ENCODE measurements at regions not wholly inside any gene's neighbourhood (a gene's known extent, or its start where the extent isn't known, plus 50 kb on each side); places are given as distances from the start of the nearest gene placed in this dataset.

GRCh38 chr2:6692819-6693218 is 172.9 kb downstream of the CMPK2 start:
- TF ChIP-seq EZH2 (IDR thresholded peaks at IDR 0.05; ENCODE audit: borderline replicate concordance, insufficient read depth, low read depth, low read length, poor library complexity, severe bottlenecking), result no peak
- no peak for TF ChIP-seq CTCF (IDR thresholded peaks at IDR 0.05)
- Mint-ChIP-seq H3K4me1 (no peaks in the 10 kb centered on the region), H3K4me3 (no peak overlapping the region), H3K9me3 (ENCODE audit: insufficient read depth) (no peaks in the 10 kb centered on the region), H3K27me3 (no peaks in the 10 kb centered on the region), H3K27ac (no peak overlapping the region)
- intact Hi-C loops (cut with micrococcal nuclease), result no loop called here
- ATAC-seq (ENCODE audit: low read depth), result no peak
- Histone ChIP-seq H2AFZ (ENCODE audit: insufficient read depth, low read depth, low read length, poor library complexity, severe bottlenecking) (no peak overlapping the region), H3K4me1 (ENCODE audit: control insufficient read depth in 2 of 2, insufficient read depth in 2 of 2, low read length in 2 of 2) (no peaks in the 10 kb centered on the region), H3K4me2 (replicated peaks; ENCODE audit: low read depth, low read length, poor library complexity, severe bottlenecking) (no peak overlapping the region), H3K4me3 (ENCODE audit: control extremely low read depth in 1 of 5, extremely low read depth in 1 of 5, insufficient read depth in 1 of 5, low read depth in 2 of 5, low read length in 4 of 5) (no peak overlapping the region), H3K79me2 (ENCODE audit: control insufficient read depth, insufficient read depth, low read length) (no peaks in the 10 kb centered on the region), H3K36me3 (replicated peaks in 1 of 2; ENCODE audit: control extremely low read depth in 1 of 2, control insufficient read depth in 1 of 2, extremely low read depth in 1 of 2, insufficient read depth in 2 of 2, low read length in 1 of 2) (no peaks in the 10 kb centered on the region), H3K9ac (ENCODE audit: low read length) (no peak overlapping the region), H3K9me3 (ENCODE audit: control extremely low read depth in 1 of 3, control insufficient read depth in 2 of 3, insufficient read depth in 1 of 3, low read length in 2 of 3) (no peaks in the 10 kb centered on the region), H3K27ac (ENCODE audit: low read length in 2 of 2) (no peak overlapping the region), H4K20me1 (ENCODE audit: control insufficient read depth, insufficient read depth, low read length, poor library complexity, severe bottlenecking) (no peaks in the 10 kb centered on the region), H3K27me3 (replicated peaks in 1 of 4; ENCODE audit: control extremely low read depth in 1 of 4, control insufficient read depth in 3 of 4, insufficient read depth in 4 of 4, low read length in 3 of 4) (no peaks in the 10 kb centered on the region)
- DNase-seq, result no peak
- ChIA-PET POLR2A (no interaction called here), CTCF (interaction anchor here (1.3 kb wide), 1 partner anchor 9 kb away, joined by 3 read pairs; no protein-coding TSS in a partner anchor)
- 50% methylated on average over 1 of the region's 1 CpG for WGBS (ENCODE audit: insufficient coverage)

- Mint-ChIP-seq H3K27ac (no peak overlapping the region), H3K4me1 (no peaks in the 10 kb centered on the region), H3K4me3 (no peak overlapping the region), H3K9me3 (ENCODE audit: insufficient read depth) (no peaks in the 10 kb centered on the region), H3K27me3 (no peaks in the 10 kb centered on the region)
- Histone ChIP-seq H4K20me1 (ENCODE audit: control insufficient read depth, insufficient read depth, low read length, poor library complexity, severe bottlenecking) (no peaks in the 10 kb centered on the region), H3K27ac (ENCODE audit: low read length in 2 of 2) (no peak overlapping the region), H3K27me3 (replicated peaks in 1 of 4; ENCODE audit: control extremely low read depth in 1 of 4, control insufficient read depth in 3 of 4, insufficient read depth in 4 of 4, low read length in 3 of 4) (no peaks in the 10 kb centered on the region), H2AFZ (ENCODE audit: insufficient read depth, low read depth, low read length, poor library complexity, severe bottlenecking) (no peak overlapping the region), H3K4me3 (ENCODE audit: control extremely low read depth in 1 of 5, extremely low read depth in 1 of 5, insufficient read depth in 1 of 5, low read depth in 2 of 5, low read length in 4 of 5) (no peak overlapping the region), H3K9ac (ENCODE audit: low read length) (no peak overlapping the region), H3K4me1 (ENCODE audit: control insufficient read depth in 2 of 2, insufficient read depth in 2 of 2, low read length in 2 of 2) (no peaks in the 10 kb centered on the region), H3K79me2 (ENCODE audit: control insufficient read depth, insufficient read depth, low read length) (no peaks in the 10 kb centered on the region), H3K36me3 (replicated peaks in 1 of 2; ENCODE audit: control extremely low read depth in 1 of 2, control insufficient read depth in 1 of 2, extremely low read depth in 1 of 2, insufficient read depth in 2 of 2, low read length in 1 of 2) (no peaks in the 10 kb centered on the region), H3K4me2 (replicated peaks; ENCODE audit: low read depth, low read length, poor library complexity, severe bottlenecking) (no peak overlapping the region), H3K9me3 (ENCODE audit: control extremely low read depth in 1 of 3, control insufficient read depth in 2 of 3, insufficient read depth in 1 of 3, low read length in 2 of 3) (no peaks in the 10 kb centered on the region)
- ATAC-seq (ENCODE audit: low read depth) (no peak), DNase-seq (no peak)
- ChIA-PET POLR2A (no interaction called here), CTCF (no interaction called here)
- 95% methylated on average over 3 of the region's 6 CpGs for WGBS (ENCODE audit: insufficient coverage)
- intact Hi-C loops (cut with micrococcal nuclease), result no loop called here
- TF ChIP-seq CTCF (IDR thresholded peaks at IDR 0.05) (no peak), EZH2 (IDR thresholded peaks at IDR 0.05; ENCODE audit: borderline replicate concordance, insufficient read depth, low read depth, low read length, poor library complexity, severe bottlenecking) (no peak)
Observed at GRCh38 chr2:6694555-6694954, 171.2 kb downstream of the CMPK2 start.

Measured in B cell (primary cell).